Dermis microvascular lymphatic vessel endothelial cell (primary cell): ENCODE measurements at regions not wholly inside any gene's neighbourhood (a gene's known extent, or its start where the extent isn't known, plus 50 kb on each side); places are given as distances from the start of the nearest gene placed in this dataset.

Experiments used
- DNase-seq, 2 donors: peaks; one replicate each; pipeline versions ENCODE4 v3.0.0 to v3.0.0-alpha.2; 2010; ENCODE audit warnings: low read depth in 2 of 2

DNA sequence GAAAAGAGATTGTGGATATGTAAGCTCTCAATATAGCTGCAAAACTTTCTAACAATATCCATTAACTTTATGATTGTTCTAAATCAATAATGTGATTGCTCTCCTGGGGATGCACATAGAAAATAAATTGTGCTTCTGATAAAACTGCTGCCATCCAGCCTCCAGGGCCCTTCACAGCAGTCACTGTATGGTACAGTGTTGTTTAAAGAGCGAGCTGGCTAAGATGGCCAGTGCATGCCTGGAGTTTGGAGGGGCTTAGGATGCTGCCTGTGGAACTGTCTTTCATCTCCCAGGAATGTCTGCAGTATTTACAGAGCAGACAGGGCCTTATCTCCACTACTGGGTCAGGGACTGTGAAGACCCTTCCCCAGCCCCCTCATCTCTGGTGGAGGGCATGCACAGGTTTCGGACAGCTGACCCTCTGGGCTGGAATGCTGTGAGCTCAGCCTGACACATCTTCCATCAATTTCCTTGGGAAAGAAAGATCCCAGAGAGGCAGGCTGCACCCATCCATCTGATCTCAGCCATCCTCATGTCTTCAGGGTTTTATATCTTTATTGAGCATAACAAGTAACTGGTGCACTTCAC, 137.0 kb downstream of the PLPP3 start:
- no peak for DNase-seq

DNA sequence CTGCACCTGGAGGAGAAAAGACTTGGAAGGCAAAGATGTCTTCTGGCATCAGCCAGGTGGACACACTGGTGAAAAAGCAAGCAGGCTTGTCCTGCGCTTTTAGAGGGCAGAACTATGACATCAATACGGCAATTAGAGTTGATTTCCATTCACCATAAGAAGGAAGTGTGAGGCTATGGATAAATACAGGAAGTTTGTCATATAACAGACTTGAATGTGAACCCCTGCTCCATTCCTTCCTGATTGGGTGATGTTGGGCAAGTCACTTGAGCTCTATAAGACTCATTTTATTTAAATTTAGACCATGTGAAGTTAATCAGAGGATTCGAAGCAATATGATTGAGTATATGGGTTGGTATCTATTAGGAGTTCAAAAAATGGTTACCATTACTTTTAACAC, 137.8 kb downstream of the PLPP3 start:
- peak in 1 of 2 donors; percentile 20 for DNase-seq

DNA sequence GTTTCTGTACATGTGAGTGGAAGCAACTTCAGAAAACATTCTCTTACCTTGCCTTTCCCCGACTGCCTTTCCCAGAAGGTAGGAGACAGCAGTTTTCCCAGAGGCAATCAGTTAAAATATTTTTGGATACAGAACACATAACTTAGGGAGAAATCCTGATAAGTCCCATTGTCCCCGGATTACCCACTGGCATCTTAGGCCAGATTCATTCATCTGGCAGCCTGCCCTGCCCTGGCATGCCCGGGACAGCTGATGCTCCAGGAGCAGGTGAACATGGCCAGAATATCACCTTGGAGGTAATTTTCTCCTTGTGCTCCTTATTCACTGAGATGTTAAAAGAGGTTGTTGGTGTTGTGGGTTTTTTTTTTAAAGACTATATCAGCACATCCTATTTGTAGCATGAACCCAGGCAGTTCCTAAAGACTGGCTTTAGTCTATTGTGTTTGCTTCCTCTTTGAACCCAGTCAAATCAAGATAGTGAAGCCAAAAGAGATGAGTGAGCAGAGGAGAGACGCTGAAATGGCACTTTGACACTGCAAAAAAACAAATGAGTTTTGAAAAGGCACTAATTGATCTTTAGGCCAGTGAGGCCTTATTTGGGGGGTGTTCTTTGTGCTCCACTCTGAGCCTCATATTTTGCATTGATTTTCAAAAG, 139.6 kb downstream of the PLPP3 start:
- peak in 1 of 2 donors; percentile 13 for DNase-seq

DNA sequence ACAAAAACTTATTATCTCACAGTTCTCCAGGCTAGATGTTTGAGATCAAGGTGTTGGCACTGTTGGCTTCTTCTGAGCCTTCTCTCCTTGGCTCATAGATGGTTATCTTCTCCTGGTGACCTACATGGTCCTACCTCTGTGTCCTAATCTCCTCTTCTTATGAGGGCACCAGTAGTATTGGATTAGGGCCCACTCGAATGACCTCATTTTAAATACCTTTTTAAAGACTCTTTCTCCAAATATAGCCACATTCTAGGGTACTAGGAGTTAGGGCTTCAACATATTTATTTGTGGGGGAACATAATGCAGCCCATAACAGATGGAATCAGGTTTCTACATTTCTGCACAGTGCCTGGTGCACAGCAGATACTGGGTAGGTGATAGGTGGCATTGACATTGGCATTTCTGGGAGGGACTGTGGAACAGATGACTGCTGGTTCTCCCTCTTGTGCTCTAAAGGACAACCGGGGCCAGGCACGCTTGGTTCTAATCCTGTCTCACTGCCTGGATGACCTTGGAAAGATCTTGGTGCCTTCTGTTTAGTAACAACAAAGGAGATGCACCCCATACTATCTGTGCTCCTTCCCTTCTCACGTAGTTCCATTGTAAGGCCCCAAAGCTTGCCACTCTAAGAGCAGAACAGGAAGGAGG, 140.3 kb downstream of the PLPP3 start:
- DNase-seq = no peak

DNA sequence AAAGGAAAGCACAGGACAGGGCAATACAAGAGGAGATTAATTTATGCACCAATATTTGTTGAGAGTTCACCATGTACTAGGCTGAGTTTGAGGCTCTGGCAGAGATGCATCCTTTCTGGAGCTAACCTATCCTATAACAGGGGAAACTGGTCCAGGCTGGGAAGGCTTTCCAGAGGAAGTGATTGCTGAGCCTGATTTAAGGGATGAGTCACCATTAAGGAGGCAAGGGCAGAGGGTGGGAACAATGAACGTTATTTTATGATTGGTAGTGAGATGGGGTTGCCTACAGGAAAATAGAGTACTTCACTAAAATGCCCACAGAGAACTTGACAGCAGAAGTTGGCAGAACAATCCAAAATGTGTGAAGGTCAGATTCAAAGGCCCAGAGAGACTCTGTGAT, 141.4 kb downstream of the PLPP3 start:
- peak in 1 of 2 donors; percentile 66 for DNase-seq

DNA sequence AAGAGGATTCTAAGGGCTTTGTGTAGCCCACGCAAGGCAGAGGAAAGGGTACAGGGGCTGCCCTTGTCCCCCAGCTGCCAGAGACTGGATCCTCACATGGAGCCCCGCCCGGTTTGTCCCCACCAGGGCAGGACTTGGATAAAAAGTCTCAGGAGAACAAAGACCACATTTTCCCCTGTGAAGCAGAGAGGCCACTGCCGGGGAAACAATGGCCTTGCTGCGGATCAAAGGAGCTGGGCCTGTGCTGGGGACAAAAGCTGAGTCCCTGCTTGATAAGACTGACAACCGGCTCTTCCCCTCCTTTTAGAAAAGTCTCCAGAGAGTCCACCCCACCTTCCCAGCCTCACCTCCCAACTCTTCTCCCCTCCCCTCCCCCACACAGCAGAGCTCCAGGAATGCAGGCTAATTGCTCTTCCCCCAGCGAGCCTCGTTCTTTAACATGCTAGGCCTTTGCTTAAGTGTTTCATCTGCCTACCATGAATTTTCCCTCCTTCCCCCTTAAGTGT, 142.4 kb downstream of the PLPP3 start:
- DNase-seq = no peak

DNA sequence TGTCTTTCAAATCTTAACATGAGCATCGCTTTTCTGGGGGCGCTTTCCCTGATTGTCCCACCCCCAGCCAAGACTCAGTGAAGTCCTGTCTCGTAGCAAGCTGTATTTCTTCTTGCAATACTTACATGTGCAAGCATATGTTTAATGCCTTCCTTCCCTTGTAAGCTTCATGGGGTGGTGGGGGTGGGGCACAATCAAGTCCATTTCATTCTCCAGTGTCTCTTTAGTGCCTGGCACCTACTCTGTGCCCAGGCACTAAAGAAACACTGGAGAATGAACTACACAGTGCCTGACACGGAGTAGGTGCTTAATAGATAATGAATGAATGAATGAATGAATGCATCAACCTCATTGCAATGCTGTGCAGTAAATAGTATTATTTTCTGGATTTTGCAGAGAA, 143.1 kb downstream of the PLPP3 start:
- no peak for DNase-seq

DNA sequence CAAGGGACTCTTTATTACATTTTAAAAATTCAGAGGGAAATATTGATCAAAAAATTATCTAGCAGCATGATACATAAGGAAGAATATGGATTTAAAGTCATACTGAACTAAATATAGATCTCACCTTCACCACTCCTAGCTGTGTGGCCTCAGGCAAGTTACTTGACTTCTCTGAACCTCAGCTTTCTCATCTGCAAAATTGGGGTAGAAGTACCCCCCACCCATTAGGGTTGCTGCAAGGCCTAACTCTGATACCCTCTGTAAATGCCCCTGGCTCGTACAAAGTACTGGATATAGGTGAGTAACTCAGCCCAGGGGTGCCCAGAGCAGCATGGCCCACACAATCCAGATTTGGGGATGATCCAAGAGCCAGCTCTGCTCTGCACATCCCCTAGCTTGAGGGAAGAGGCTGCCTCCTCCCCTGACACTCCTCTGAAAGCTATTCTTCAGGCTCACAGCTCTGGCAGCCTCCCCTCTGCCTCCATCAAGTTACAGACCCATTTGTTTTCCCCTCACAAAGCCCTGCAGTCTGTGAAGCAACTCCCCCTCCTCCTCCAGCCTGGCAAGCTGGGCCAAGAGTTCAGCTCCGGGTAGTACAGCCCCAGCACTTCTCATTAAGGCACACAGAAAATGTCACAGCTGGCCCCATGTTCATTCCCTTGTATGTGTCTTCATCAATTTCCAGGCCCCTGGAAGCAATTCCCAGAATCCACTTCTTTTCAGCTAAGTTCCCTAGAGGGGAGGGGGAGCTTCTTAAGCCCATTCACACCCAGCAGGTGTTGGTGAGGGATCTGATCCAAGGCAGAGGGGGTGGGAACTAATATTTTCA, 143.7 kb downstream of the PLPP3 start:
- DNase-seq = no peak

DNA sequence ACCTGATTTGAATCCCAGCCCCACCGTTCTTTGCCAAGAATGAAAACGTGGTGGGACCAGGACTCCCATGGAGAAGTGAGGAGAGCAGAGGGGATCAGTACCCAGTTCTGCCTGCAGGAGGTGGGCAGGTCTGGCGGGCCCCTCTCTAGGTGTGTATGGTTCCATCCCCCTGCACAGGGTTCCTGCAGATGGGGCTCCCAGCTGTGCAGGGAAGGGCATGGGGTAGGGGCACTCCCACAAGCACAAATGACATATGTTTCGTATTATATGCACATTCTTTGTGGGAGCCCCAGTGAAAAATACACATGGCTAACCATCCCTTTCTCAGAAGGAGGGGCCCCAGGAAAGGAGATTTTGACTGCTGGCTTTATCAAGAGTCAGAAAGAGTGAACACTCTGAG, 144.6 kb downstream of the PLPP3 start:
- DNase-seq = no peak

DNA sequence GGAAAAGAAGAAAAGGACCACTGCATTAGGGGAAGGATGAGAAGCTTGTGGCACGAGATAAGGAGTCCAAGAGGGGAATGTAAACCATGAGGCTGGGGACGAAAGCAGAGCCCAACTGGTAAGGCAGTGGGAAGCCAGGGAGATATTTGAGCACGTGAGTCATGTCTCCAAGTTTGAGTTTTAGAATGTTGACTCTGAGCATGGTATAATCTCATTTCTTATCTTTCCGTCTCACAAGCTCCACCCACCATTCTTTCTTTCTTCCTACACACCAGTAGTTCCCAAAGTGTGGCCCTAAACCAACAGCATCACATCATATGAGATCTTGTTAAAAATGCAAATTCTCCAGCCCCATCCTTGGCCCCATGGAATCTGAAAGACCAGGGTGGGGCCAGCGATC, 145.3 kb downstream of the PLPP3 start:
- DNase-seq = no peak

DNA sequence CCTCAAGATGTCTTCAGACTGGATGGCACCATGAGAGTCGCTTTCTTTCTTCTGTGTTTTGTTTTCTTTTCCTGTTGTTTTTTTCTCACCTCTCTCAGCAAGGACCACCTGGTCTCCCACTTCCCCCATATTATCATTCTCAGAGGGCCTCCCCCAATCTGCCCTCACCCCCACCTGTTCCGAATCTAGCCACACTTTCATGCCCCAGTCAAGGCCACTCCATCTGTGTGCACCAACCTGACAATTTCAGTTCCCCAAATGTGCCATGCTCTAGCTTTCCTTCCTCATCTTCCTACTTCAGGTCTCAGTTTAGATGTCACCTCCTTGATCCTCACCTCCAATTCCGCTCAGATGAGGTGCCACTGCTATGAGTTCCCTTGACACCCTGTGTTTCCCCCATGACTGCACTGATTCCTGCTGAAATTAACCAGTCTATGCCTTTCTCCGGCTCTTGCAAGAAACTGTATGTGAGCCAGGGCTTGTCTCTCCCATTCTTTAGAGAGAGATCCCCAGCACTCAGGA, 146.2 kb downstream of the PLPP3 start:
- DNase-seq = no peak

DNA sequence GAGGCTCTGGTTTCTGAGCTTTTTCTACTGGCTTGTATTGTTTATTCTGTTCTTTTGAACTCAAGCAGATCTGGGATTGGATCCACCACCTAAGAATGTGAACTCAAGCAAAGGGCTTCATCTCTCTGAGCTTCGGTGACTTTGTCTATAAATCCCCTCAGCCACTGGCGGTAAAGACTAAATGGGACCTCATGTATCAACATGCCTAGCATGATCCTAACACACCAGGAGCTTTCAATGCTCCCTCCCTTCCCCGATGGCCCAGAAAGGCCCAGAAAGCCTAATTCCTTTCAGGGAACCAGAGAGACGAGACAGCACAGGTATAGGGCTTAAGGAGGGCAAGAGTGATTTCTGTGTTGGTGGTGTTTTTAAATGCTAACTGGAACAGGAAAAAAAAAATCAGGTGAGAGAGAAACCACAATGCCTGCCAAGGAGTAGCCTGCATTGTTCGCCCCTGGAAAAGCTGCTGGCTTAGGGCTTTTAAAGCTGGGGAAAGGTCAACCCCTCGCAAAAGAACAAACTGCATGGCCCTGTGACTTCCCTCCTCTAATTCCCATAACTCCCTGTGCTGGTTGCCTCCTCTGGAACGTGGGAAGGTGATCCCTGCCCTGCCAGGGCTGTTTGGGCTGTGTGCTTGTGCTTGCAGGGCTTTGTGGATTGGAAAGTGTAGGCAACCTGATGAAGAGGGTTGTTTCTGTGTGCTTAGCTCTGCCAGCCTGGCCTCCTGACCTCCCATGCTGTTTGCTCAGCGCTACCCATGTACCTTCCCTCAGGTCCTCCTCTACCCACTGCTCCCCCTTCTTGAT, 147.0 kb downstream of the PLPP3 start:
- DNase-seq = peak in 1 of 2 donors; percentile 41

DNA sequence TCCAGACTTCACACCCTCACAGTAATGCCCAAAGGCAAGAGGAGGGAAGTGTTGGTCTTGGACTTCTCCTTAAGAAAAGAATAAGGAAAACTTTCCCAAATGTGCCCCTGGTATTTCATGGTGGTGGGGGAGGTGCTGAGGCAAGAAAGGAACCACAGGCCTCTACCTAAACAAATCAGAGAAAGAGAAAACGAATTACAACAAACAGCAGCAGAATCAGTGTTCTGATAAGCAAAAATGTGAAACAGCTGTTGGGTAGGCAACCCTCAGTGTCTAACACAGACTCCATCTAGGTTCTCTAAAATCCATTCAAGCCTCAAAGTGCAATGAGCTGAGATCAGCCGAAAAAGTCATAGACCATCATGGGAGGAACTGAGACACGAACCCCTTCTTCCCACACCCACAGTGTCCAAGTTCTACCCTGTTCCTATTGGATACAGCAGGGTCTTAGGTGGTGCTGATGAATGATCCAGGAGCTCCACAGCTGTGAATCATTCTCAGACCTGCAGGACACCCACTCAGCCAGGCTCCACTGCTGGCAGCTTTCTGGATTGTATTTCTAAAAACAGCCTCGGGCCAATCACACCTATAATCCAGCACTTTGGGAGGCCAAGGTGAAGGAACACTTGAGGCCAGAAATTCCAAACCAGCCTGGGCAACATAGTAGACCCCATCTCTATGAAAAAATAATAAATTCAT, 149.1 kb downstream of the PLPP3 start:
- no peak for DNase-seq

DNA sequence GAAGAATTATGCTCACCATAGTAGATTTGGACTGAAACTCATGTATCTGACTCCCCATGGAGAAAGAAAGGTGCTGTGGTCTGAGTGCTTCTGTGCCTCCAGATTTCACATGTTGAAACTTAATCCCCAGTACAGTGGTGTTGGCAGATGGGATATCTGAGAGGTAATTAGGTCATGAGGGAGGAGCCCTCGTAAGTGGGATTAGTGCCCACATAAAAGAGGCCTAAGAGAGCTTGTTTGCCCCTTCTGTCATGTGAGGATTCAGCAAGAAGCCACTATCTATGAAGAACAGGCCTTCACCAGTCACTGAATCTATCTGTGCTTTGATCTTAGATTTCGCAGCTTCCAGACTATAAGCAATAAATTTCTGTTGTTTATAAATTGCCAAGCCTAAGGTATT, 150.1 kb downstream of the PLPP3 start:
- no peak for DNase-seq

DNA sequence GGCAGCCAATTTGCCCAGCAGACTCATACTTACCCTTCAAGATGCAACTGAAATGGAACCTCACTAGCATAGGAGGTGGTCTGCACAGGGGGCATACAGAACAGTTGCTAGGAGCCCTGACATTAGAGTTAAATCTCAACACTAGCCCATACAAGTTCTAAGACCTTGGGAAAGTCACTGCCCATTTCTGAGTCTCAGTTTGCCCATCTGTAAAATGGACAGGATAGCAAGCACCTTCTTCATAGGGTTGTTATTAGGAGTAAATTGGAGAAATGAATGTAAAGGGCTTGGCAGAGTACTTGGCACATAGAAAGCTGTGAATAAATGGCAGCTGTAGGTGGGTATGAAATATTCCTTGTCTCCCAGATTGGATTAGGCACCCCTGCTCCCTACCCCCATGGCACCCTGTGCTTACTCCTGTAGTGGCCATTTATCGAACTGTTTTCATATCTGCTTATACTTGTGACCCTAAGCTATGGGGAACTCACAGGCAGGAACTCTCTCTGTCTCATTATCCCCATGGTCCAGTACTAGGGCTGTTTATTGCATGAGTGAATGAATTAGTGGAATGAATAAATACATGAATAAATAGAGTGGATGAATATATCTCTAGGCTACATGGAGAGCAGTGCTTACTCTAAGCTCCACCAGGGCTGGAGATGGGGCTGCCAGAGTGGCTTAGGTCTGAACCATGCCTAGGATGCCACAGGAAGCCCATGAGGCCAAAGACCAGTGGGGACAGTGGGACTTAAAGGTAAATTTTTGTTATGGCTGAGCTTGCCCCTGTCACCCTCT, 152.6 kb downstream of the PLPP3 start:
- DNase-seq = no peak

DNA sequence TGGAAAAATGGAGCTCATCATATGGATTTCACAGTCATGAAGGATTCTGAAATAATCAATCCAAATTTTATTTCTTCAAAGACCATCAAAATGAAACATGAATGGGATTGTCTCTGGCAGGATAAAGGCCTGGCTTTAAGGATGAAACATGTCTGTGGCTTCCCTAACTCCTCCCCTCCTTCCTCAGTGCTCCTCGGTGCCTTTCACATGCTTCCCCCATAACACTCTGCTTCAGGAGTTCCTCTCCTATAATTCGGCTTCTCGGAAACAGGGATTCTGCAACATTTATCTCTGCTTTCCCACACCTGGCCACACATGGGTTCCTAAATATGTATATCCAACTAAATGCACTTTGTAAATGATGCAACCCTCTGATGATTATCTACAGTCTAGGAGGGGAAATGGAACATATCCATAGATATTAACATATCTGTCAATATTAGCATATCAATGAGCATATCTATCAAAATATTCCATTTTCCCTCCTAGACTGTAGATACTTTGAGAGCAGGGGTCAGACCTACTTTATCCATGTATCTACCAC, 153.8 kb downstream of the PLPP3 start:
- DNase-seq = no peak

DNA sequence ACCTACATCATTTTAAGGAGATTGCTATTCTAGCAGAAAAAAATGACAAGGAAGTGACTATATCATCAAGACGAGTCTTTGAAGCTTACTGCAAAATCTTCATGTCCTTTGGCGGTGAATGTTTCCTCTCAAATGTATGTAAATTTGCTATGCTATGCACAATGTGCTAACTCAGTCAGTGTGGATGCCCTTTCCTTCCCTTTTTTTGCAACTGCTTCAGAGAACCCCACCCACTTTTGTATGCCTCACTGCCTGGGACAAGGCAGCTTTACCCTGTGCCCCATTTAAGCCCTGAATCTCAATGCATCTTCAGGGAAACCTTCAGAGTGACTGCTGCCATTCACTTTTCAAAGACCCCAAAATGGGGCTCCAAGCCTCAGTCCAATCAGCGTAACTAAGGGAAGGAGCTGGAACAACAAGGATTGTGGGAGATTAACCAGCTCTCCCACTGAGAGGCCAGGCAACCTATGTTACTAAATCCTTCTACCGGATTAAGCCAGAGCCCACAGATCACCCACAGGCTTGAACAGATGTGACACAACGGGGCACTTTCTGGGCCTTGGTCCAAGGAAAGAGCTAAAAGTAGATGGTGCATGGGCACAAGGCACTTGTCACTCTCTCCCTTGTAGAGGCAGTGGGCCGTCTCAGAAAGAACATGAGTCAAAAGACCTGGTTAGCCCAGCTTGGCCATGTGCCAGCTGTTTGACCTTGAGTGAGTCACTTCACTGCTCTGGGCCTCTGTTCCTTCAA, 154.4 kb downstream of the PLPP3 start:
- peak in 1 of 2 donors; percentile 83 for DNase-seq

DNA sequence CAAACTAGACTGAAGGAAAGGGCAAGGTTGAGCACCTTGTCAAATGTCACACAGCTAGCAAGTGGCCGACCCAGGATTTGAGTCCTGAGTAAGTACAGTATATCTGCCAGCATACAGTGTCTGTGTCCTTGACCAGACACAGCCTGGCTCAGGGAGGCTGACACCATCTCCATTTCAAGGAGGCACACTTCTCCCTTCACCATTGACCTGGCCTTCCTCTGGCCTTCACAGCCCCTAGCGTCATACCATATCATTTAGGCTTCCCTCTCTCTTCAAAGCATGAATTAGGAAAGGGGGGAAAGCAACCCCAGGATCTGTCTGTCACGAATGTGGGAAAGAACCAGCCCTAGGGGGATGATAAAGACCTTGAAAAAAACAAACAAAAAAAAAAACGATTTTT, 155.6 kb downstream of the PLPP3 start:
- no peak for DNase-seq
